ENCODE measurements at regions not wholly inside any gene's neighbourhood (a gene's known extent, or its start where the extent isn't known, plus 50 kb on each side); places are given as distances from the start of the nearest gene placed in this dataset.
"Not testable (repeated sequence)": the region's sequence is repeated elsewhere in the genome, so short reads cannot be mapped to it uniquely, and the experiment has no call there.

DNA sequence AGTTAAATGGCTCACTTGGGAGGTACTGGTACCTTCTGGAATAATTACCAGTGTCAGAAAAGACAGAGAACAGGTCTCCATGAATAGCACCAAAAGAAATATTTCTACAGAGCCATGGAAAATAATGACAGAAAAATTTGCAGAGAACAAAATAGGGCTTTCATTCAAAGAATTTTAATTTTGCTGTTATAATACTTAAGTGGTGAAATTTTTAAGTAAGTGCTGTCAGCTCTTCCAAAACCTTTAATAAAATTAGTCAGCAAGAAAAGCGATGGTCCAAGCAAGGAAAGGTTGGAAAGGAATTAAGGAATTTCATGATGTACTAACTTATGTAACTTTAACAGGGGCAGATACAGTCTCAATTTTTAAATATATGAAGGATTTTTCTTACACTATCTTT is 359.2 kb downstream of the NR2F1-AS1 start:
- no peaks in the 10 kb centered on the region for H3K27me3 ChIP-seq (ENCODE audit: control insufficient read depth, insufficient read depth, low read length)
- no peak overlapping the region for H3K9ac ChIP-seq (ENCODE audit: low read depth, low read length)
- H3K4me3 ChIP-seq (ENCODE audit: low read depth, low read length): no peak overlapping the region
- H3K9me3 ChIP-seq (ENCODE audit: control insufficient read depth, insufficient read depth, low read length): no peaks in the 10 kb centered on the region
- H3K4me1 ChIP-seq (ENCODE audit: control insufficient read depth, insufficient read depth, low read length): no peaks in the 10 kb centered on the region
- H3K27ac ChIP-seq (ENCODE audit: low read depth, low read length): no peak overlapping the region
- H3K36me3 ChIP-seq (ENCODE audit: control insufficient read depth, insufficient read depth, low read length): no peaks in the 10 kb centered on the region

- no peak overlapping the region for H3K9ac ChIP-seq (ENCODE audit: low read depth, low read length)
- H3K27ac ChIP-seq (ENCODE audit: low read depth, low read length): no peak overlapping the region
- no peaks in the 10 kb centered on the region for H3K36me3 ChIP-seq (ENCODE audit: control insufficient read depth, insufficient read depth, low read length)
- H3K27me3 ChIP-seq (ENCODE audit: control insufficient read depth, insufficient read depth, low read length): no peaks in the 10 kb centered on the region
- H3K4me3 ChIP-seq (ENCODE audit: low read depth, low read length): no peak overlapping the region
- no peaks in the 10 kb centered on the region for H3K4me1 ChIP-seq (ENCODE audit: control insufficient read depth, insufficient read depth, low read length)
- H3K9me3 ChIP-seq (ENCODE audit: control insufficient read depth, insufficient read depth, low read length): no peaks in the 10 kb centered on the region
These were observed 360.6 kb downstream of the NR2F1-AS1 start for GRCh38 chr5:93220431-93220830.

- Histone ChIP-seq H3K27me3 (ENCODE audit: control insufficient read depth, insufficient read depth, low read length) (no peaks in the 10 kb centered on the region), H3K4me3 (ENCODE audit: low read depth, low read length) (no peak overlapping the region), H3K9ac (ENCODE audit: low read depth, low read length) (no peak overlapping the region), H3K4me1 (ENCODE audit: control insufficient read depth, insufficient read depth, low read length) (no peaks in the 10 kb centered on the region), H3K9me3 (ENCODE audit: control insufficient read depth, insufficient read depth, low read length) (no peaks in the 10 kb centered on the region), H3K36me3 (ENCODE audit: control insufficient read depth, insufficient read depth, low read length) (no peaks in the 10 kb centered on the region), H3K27ac (ENCODE audit: low read depth, low read length) (no peak overlapping the region)
These were observed 361.3 kb downstream of the NR2F1-AS1 start for GRCh38 chr5:93219641-93220145.

DNA sequence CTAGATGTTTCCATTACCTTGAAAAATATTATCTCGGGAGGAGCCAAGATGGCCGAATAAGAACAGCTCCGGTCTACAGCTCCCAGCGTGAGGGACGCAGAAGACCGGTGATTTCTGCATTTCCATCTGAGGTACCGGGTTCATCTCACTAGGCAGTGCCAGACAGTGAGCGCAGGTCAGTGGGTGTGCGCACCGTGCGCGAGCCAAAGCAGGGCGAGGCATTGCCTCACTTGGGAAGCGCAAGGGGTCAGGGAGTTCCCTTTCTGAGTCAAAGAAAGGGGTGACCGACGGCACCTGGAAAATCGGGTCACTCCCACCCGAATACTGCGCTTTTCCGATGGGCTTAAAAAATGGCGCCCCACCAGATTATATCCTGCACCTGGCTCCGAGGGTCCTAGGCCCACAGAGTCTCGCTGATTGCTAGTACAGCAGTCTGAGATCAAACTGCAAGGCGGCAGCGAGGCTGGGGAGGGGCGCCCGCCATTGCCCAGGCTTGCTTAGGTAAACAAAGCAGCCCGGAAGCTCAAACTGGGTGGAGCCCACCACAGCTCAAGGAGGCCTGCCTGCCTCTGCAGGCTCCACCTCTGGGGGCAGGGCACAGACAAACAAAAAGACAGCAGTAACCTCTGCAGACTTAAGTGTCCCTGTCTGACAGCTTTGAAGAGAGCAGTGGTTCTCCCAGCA is 367.8 kb downstream of the NR2F1-AS1 start:
- not testable (repeated sequence) for H3K4me1 ChIP-seq (ENCODE audit: control insufficient read depth, insufficient read depth, low read length)

DNA sequence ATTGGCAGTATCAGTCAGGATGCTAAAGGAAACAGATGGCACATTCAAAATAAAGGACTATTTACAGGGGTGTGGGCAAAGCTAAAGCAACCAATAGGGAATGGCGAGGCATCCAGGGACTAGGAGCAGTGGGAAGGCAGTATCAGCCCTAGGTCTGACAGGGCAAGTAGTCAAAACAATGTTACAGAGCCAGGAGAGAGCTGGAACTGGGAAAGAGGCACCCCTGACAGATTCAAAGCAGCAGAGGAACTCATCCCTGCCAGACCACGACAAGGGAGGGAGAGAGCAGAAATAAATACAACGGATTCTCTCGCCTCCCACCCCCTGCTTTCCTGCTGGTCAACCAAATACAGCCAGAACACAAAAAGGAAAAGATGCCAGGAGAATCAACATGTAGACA is 371.5 kb downstream of the NR2F1-AS1 start:
- Histone ChIP-seq H3K9ac (ENCODE audit: low read depth, low read length) (no peak overlapping the region), H3K4me1 (ENCODE audit: control insufficient read depth, insufficient read depth, low read length) (no peaks in the 10 kb centered on the region), H3K4me3 (ENCODE audit: low read depth, low read length) (no peak overlapping the region), H3K9me3 (ENCODE audit: control insufficient read depth, insufficient read depth, low read length) (no peaks in the 10 kb centered on the region), H3K27me3 (ENCODE audit: control insufficient read depth, insufficient read depth, low read length) (no peaks in the 10 kb centered on the region), H3K36me3 (ENCODE audit: control insufficient read depth, insufficient read depth, low read length) (no peaks in the 10 kb centered on the region), H3K27ac (ENCODE audit: low read depth, low read length) (no peak overlapping the region)

More for the DNA sequence above, 367.8 kb downstream of the NR2F1-AS1 start:
- not testable (repeated sequence) for H3K27me3 ChIP-seq (ENCODE audit: control insufficient read depth, insufficient read depth, low read length); H3K9ac ChIP-seq (ENCODE audit: low read depth, low read length); H3K9me3 ChIP-seq (ENCODE audit: control insufficient read depth, insufficient read depth, low read length); H3K4me3 ChIP-seq (ENCODE audit: low read depth, low read length); H3K27ac ChIP-seq (ENCODE audit: low read depth, low read length); H3K36me3 ChIP-seq (ENCODE audit: control insufficient read depth, insufficient read depth, low read length)

DNA sequence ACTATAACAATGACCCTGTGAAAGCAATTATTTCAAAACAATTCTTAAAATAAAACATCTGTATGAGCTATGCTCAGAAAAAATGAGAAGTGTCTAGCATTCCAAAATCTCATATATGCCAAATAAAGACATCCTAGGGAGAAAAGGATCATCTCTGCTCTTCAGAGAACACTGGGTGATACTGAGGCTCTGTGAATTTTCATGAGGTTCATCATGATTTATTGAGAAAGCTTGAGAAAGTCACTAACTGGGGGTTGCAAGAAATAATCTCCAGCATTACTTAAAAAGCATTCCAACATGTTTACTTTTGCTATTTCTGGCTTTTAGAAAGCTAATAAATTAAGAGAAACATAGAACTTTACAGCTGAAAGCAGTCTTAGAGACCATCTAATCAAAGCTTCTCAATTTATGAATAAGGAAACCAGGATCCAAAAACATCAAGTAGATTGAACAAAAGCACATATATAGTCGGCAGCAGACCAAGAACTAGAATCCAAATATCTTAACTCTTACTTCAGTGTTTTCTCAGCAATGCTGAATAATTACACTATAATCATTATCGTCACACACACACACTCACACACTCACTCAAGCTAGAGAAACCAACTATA is 372.8 kb downstream of the NR2F1-AS1 start:
- Histone ChIP-seq H3K27me3 (ENCODE audit: control insufficient read depth, insufficient read depth, low read length) (no peaks in the 10 kb centered on the region), H3K9ac (ENCODE audit: low read depth, low read length) (no peak overlapping the region), H3K27ac (ENCODE audit: low read depth, low read length) (no peak overlapping the region), H3K9me3 (ENCODE audit: control insufficient read depth, insufficient read depth, low read length) (no peaks in the 10 kb centered on the region), H3K4me3 (ENCODE audit: low read depth, low read length) (no peak overlapping the region), H3K4me1 (ENCODE audit: control insufficient read depth, insufficient read depth, low read length) (no peaks in the 10 kb centered on the region), H3K36me3 (ENCODE audit: control insufficient read depth, insufficient read depth, low read length) (no peaks in the 10 kb centered on the region)

GRCh38 chr5:93206203-93206602 is 374.8 kb downstream of the NR2F1-AS1 start:
- Histone ChIP-seq H3K4me1 (ENCODE audit: control insufficient read depth, insufficient read depth, low read length) (no peaks in the 10 kb centered on the region), H3K4me3 (ENCODE audit: low read depth, low read length) (no peak overlapping the region), H3K9ac (ENCODE audit: low read depth, low read length) (no peak overlapping the region), H3K9me3 (ENCODE audit: control insufficient read depth, insufficient read depth, low read length) (no peaks in the 10 kb centered on the region), H3K27me3 (ENCODE audit: control insufficient read depth, insufficient read depth, low read length) (no peaks in the 10 kb centered on the region), H3K27ac (ENCODE audit: low read depth, low read length) (no peak overlapping the region), H3K36me3 (ENCODE audit: control insufficient read depth, insufficient read depth, low read length) (no peaks in the 10 kb centered on the region)

GRCh38 chr5:93201061-93201460 is 380.0 kb downstream of the NR2F1-AS1 start:
- no peak overlapping the region for H3K4me3 ChIP-seq (ENCODE audit: low read depth, low read length)
- H3K9ac ChIP-seq (ENCODE audit: low read depth, low read length): no peak overlapping the region
- H3K9me3 ChIP-seq (ENCODE audit: control insufficient read depth, insufficient read depth, low read length): no peaks in the 10 kb centered on the region
- H3K27me3 ChIP-seq (ENCODE audit: control insufficient read depth, insufficient read depth, low read length): no peaks in the 10 kb centered on the region
- H3K4me1 ChIP-seq (ENCODE audit: control insufficient read depth, insufficient read depth, low read length): no peaks in the 10 kb centered on the region
- H3K27ac ChIP-seq (ENCODE audit: low read depth, low read length): no peak overlapping the region
- no peaks in the 10 kb centered on the region for H3K36me3 ChIP-seq (ENCODE audit: control insufficient read depth, insufficient read depth, low read length)

DNA sequence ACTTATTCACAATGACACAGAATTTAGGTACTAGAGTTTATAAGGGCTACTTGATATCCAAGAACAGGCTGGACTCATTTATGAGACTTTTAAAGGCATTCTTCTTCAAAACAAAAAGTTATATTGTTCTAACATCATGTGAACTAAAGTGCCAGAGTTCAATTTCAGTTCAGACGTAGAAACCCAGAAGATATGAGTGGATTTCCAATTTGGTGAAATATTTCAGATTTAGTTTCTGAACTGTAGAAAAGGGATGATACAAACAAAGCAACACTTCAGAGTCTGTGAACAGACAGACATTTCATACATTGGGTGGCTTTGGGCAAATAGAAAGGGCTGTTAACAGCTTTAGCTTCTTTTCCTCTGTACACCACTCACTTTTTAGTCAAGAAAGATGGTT is 384.0 kb downstream of the NR2F1-AS1 start:
- no peak overlapping the region for H3K4me3 ChIP-seq (ENCODE audit: low read depth, low read length)
- H3K27ac ChIP-seq (ENCODE audit: low read depth, low read length): no peak overlapping the region
- no peaks in the 10 kb centered on the region for H3K27me3 ChIP-seq (ENCODE audit: control insufficient read depth, insufficient read depth, low read length)
- no peaks in the 10 kb centered on the region for H3K4me1 ChIP-seq (ENCODE audit: control insufficient read depth, insufficient read depth, low read length)
- H3K9me3 ChIP-seq (ENCODE audit: control insufficient read depth, insufficient read depth, low read length): no peaks in the 10 kb centered on the region
- no peak overlapping the region for H3K9ac ChIP-seq (ENCODE audit: low read depth, low read length)
- H3K36me3 ChIP-seq (ENCODE audit: control insufficient read depth, insufficient read depth, low read length): no peaks in the 10 kb centered on the region

GRCh38 chr5:93193431-93194347 is 387.3 kb downstream of the NR2F1-AS1 start:
- Histone ChIP-seq H3K36me3 (ENCODE audit: control insufficient read depth, insufficient read depth, low read length) (no peaks in the 10 kb centered on the region), H3K27ac (ENCODE audit: low read depth, low read length) (no peak overlapping the region), H3K4me1 (ENCODE audit: control insufficient read depth, insufficient read depth, low read length) (no peaks in the 10 kb centered on the region), H3K9me3 (ENCODE audit: control insufficient read depth, insufficient read depth, low read length) (no peaks in the 10 kb centered on the region), H3K27me3 (ENCODE audit: control insufficient read depth, insufficient read depth, low read length) (no peaks in the 10 kb centered on the region), H3K4me3 (ENCODE audit: low read depth, low read length) (no peak overlapping the region), H3K9ac (ENCODE audit: low read depth, low read length) (no peak overlapping the region)

DNA sequence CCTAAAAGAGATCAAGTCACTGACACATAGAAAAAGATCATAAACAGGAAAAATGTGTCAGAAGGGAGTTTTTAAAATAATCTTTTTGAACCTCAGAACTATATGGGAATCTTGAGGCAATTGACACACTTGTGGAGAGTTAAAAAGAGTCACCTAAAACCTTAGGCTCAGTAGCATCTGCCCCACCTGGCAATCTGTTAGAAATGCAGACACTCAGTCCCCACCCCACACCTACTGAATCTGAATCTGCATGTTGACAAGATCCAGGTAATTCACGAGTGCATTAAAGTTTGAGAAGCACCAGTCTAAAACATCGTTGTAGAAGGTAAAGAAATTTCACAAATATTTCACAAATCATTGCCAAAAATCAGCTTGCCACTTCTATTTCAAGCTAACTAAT is 388.3 kb downstream of the NR2F1-AS1 start:
- H3K4me1 ChIP-seq (ENCODE audit: control insufficient read depth, insufficient read depth, low read length): no peaks in the 10 kb centered on the region
- H3K36me3 ChIP-seq (ENCODE audit: control insufficient read depth, insufficient read depth, low read length): no peaks in the 10 kb centered on the region
- H3K27ac ChIP-seq (ENCODE audit: low read depth, low read length): no peak overlapping the region
- no peak overlapping the region for H3K4me3 ChIP-seq (ENCODE audit: low read depth, low read length)
- no peak overlapping the region for H3K9ac ChIP-seq (ENCODE audit: low read depth, low read length)
- H3K27me3 ChIP-seq (ENCODE audit: control insufficient read depth, insufficient read depth, low read length): no peaks in the 10 kb centered on the region
- H3K9me3 ChIP-seq (ENCODE audit: control insufficient read depth, insufficient read depth, low read length): no peaks in the 10 kb centered on the region

Measured in HUES48 (cell line).